HEK293 (cell line): ENCODE measurements at regions not wholly inside any gene's neighbourhood (a gene's known extent, or its start where the extent isn't known, plus 50 kb on each side); places are given as distances from the start of the nearest gene placed in this dataset.

Experiments used
- CTCF ChIA-PET: fragments of 350-600 bp; formaldehyde crosslinking; extraction: SDS; loops from one replicate; lab custom pipeline; 2021; ENCODE audit warnings: antibody characterized with exemption; lab: Yijun Ruan, JAX
- POLR2A ChIA-PET: fragments of 300-600 bp; formaldehyde crosslinking; extraction: SDS; loops from one replicate; lab custom pipeline; 2020; ENCODE audit warnings: antibody characterized with exemption, inconsistent platforms; lab: Yijun Ruan, JAX
- H3K27ac ChIP-seq: fragments of 200-500 bp; sonication (Bioruptor generic); 2 replicates; pipeline ENCODE4 v1.5.1; 2014; ENCODE audit warnings: low read depth, low read length, control low read depth, inconsistent platforms; ENCODE audit errors: extremely low read depth
- H3K36me3 ChIP-seq, 2 experiments: fragments of 200-500 bp in 1 of 2; sonication (Bioruptor generic) in 1 of 2; 1 replicate in 1 of 2; 2 replicates in 1 of 2; pipeline ENCODE4 v1.5.1; 2014 to 2017; ENCODE audit warnings: inconsistent platforms in 2 of 2, low read length in 2 of 2; ENCODE audit not compliant: control insufficient read depth in 2 of 2, insufficient read depth in 1 of 2
- H3K4me1 ChIP-seq: fragments of 200-500 bp; sonication (Bioruptor generic); 2 replicates; pipeline ENCODE4 v1.5.1; 2014; ENCODE audit warnings: mild to moderate bottlenecking, low read length, inconsistent platforms; ENCODE audit not compliant: control insufficient read depth, insufficient read depth
- H3K4me3 ChIP-seq: 2 replicates; pipeline ENCODE4 v1.5.1; 2011; ENCODE audit warnings: low read depth, mild to moderate bottlenecking, control low read depth, low read length, moderate library complexity
- H3K9me3 ChIP-seq: fragments of 200-500 bp; sonication (Bioruptor generic); 2 replicates; pipeline ENCODE4 v1.5.1; 2014; ENCODE audit warnings: low read depth, low read length, inconsistent platforms; ENCODE audit not compliant: control insufficient read depth, insufficient read depth
- ATF2 ChIP-seq: fragments of 450-650 bp; formaldehyde crosslinking; IDR thresholded peaks from 2 replicates; pipeline ENCODE4 v1.5.1; 2016; ENCODE audit warnings: missing biosample characterization, missing genetic modification characterization, low read depth
- GLIS2 ChIP-seq: fragments of 450-650 bp; formaldehyde crosslinking; IDR thresholded peaks from 2 replicates; pipeline ENCODE4 v1.5.1; 2016; ENCODE audit warnings: missing biosample characterization, missing genetic modification characterization
- MEIS1 ChIP-seq: sonication (generic); formaldehyde crosslinking; IDR thresholded peaks from 2 replicates; pipeline ENCODE4 v1.8.1; 2022; ENCODE audit warnings: missing genetic modification reagents, mild to moderate bottlenecking, borderline replicate concordance
- OVOL3 ChIP-seq: fragments of 450-650 bp; formaldehyde crosslinking; IDR thresholded peaks from 2 replicates; pipeline ENCODE4 v1.5.1; 2016; ENCODE audit warnings: missing biosample characterization, missing genetic modification characterization
- SALL2 ChIP-seq: fragments of 450-650 bp; formaldehyde crosslinking; IDR thresholded peaks from 2 replicates; pipeline ENCODE4 v1.5.0; 2017; ENCODE audit warnings: missing biosample characterization, mild to moderate bottlenecking, missing genetic modification characterization, borderline replicate concordance
- ZBTB17 ChIP-seq: fragments of 450-650 bp; formaldehyde crosslinking; IDR thresholded peaks from 2 replicates; pipeline ENCODE4 v1.5.1; 2016; ENCODE audit warnings: missing biosample characterization, missing genetic modification characterization
- ZBTB8A ChIP-seq: fragments of 450-650 bp; formaldehyde crosslinking; IDR thresholded peaks from 2 replicates; pipeline ENCODE4 v1.5.1; 2016; ENCODE audit warnings: missing biosample characterization, missing genetic modification characterization
- ZNF114 ChIP-seq: fragments of 450-650 bp; formaldehyde crosslinking; IDR thresholded peaks from 2 replicates; pipeline ENCODE4 v1.5.0; 2017; ENCODE audit warnings: missing biosample characterization, missing genetic modification characterization
- ZNF2 ChIP-seq: fragments of 450-650 bp; formaldehyde crosslinking; IDR thresholded peaks from 2 replicates; pipeline ENCODE4 v1.5.1; 2016; ENCODE audit warnings: missing biosample characterization, missing genetic modification characterization
- ZNF302 ChIP-seq: fragments of 450-650 bp; formaldehyde crosslinking; IDR thresholded peaks from 2 replicates; pipeline ENCODE4 v1.5.1; 2016; ENCODE audit warnings: missing biosample characterization, missing genetic modification characterization, low read depth
- ZNF501 ChIP-seq: fragments of 450-650 bp; formaldehyde crosslinking; IDR thresholded peaks from 2 replicates; pipeline ENCODE4 v1.5.1; 2016; ENCODE audit warnings: missing biosample characterization, missing genetic modification characterization
- ZNF521 ChIP-seq: fragments of 450-650 bp; formaldehyde crosslinking; IDR thresholded peaks from 2 replicates; pipeline ENCODE4 v1.5.1; 2017; ENCODE audit warnings: missing biosample characterization, mild to moderate bottlenecking, missing genetic modification characterization
- ZNF549 ChIP-seq: fragments of 450-650 bp; IDR thresholded peaks from 2 replicates; pipeline ENCODE4 v1.5.1; 2018; ENCODE audit warnings: missing biosample characterization, missing genetic modification characterization, mild to moderate bottlenecking, inconsistent platforms, moderate library complexity
- ZNF596 ChIP-seq: fragments of 450-650 bp; IDR thresholded peaks from 2 replicates; pipeline ENCODE4 v1.5.0; 2018; ENCODE audit warnings: missing biosample characterization, mild to moderate bottlenecking, missing genetic modification characterization, moderate library complexity
- ZNF600 ChIP-seq: fragments of 450-650 bp; formaldehyde crosslinking; IDR thresholded peaks from 2 replicates; pipeline ENCODE4 v1.5.1; 2016; ENCODE audit warnings: missing biosample characterization, missing genetic modification characterization
- ZNF623 ChIP-seq: fragments of 450-650 bp; formaldehyde crosslinking; IDR thresholded peaks from 2 replicates; pipeline ENCODE4 v1.5.1; 2016; ENCODE audit warnings: missing biosample characterization, missing genetic modification characterization
- ZNF660 ChIP-seq: fragments of 450-650 bp; IDR thresholded peaks from 2 replicates; pipeline ENCODE4 v1.5.1; 2018; ENCODE audit warnings: missing biosample characterization, mild to moderate bottlenecking, missing genetic modification characterization
- ZNF664 ChIP-seq: fragments of 450-650 bp; formaldehyde crosslinking; IDR thresholded peaks from 2 replicates; pipeline ENCODE4 v1.5.1; 2016; ENCODE audit warnings: missing biosample characterization, missing genetic modification characterization
- ZNF747 ChIP-seq: fragments of 450-650 bp; formaldehyde crosslinking; IDR thresholded peaks from 2 replicates; pipeline ENCODE4 v1.5.1; 2016; ENCODE audit warnings: missing biosample characterization, missing genetic modification characterization
- ZNF777 ChIP-seq: fragments of 450-650 bp; formaldehyde crosslinking; IDR thresholded peaks from 2 replicates; pipeline ENCODE4 v1.5.1; 2017; ENCODE audit warnings: missing biosample characterization, missing genetic modification characterization, borderline replicate concordance
- ZNF785 ChIP-seq: fragments of 450-650 bp; formaldehyde crosslinking; IDR thresholded peaks from 2 replicates; pipeline ENCODE4 v1.5.1; 2016; ENCODE audit warnings: missing biosample characterization, missing genetic modification characterization
- ZNF791 ChIP-seq: fragments of 450-650 bp; formaldehyde crosslinking; IDR thresholded peaks from 2 replicates; pipeline ENCODE4 v1.5.1; 2016; ENCODE audit warnings: missing biosample characterization, missing genetic modification characterization
- ZNF843 ChIP-seq: fragments of 450-650 bp; formaldehyde crosslinking; IDR thresholded peaks from 2 replicates; pipeline ENCODE4 v1.5.1; 2016; ENCODE audit warnings: missing biosample characterization, missing genetic modification characterization
- ZXDB ChIP-seq: fragments of 450-650 bp; formaldehyde crosslinking; IDR thresholded peaks from 2 replicates; pipeline ENCODE4 v1.5.1; 2016; ENCODE audit warnings: missing biosample characterization, missing genetic modification characterization
- TF ChIP-seq, protein P1 (sequence below): IDR thresholded peaks from 2 replicates; pipeline ENCODE4 v1.6.1; 2011; ENCODE audit warnings: mild to moderate bottlenecking, low read depth, low read length, borderline replicate concordance
- TF ChIP-seq, protein P2 (sequence below): fragments of 450-650 bp; formaldehyde crosslinking; IDR thresholded peaks from 2 replicates; pipeline ENCODE4 v1.5.1; 2016; ENCODE audit warnings: missing biosample characterization, missing genetic modification characterization
- TF ChIP-seq, protein P3 (sequence below): fragments of 450-650 bp; formaldehyde crosslinking; IDR thresholded peaks from 2 replicates; pipeline ENCODE4 v1.5.1; 2016; ENCODE audit warnings: missing biosample characterization, missing genetic modification characterization

- TF ChIP-seq ZNF777 (tag by site-specific recombination) = no peak
- no peak for TF ChIP-seq ZNF785 (tag by site-specific recombination)
- TF ChIP-seq ZXDB (tag by site-specific recombination) = no peak
- TF ChIP-seq ZNF747 (tag by site-specific recombination) = no peak
These were observed 167.1 kb upstream of the FAM3C start (continued) for GRCh38 chr7:121563177-121563576.

DNA sequence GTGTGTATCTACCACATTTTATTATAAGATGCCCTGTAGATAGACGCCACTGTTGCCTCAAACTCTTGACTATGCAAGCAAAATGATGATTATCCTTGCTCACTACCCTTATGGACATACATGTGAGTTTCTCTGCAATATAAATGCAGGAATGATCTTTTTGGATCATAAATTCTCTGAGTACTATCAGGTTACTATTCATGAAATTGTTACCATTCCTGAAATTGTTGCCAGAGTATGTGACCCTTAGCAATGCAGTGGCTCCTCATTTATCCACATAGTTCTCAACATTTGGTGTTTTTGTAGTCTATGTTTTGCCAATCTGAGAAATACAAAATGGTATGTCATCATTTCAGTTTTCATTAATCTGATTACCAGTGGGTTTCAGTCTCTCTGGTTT is 166.2 kb upstream of the FAM3C start:
- CTCF ChIA-PET = no interaction called here
- Histone ChIP-seq H3K4me1 (no peaks in the 10 kb centered on the region), H3K9me3 (no peaks in the 10 kb centered on the region), H3K4me3 (no peak overlapping the region), H3K27ac (no peak overlapping the region), H3K36me3 (no peaks in the 10 kb centered on the region)
- POLR2A ChIA-PET = no interaction called here
- TF ChIP-seq ZNF114 (tag by site-specific recombination) = no peak
- TF ChIP-seq ZNF747 (tag by site-specific recombination) = no peak
- TF ChIP-seq ZNF521 (tag by site-specific recombination) = no peak
- TF ChIP-seq ZBTB17 (tag by site-specific recombination) = no peak
- no peak for TF ChIP-seq ZNF2 (tag by site-specific recombination)
- no peak for TF ChIP-seq OVOL3 (tag by site-specific recombination)
- TF ChIP-seq ZNF623 (tag by site-specific recombination) = no peak
- TF ChIP-seq ATF2 (tag by site-specific recombination) = no peak

DNA sequence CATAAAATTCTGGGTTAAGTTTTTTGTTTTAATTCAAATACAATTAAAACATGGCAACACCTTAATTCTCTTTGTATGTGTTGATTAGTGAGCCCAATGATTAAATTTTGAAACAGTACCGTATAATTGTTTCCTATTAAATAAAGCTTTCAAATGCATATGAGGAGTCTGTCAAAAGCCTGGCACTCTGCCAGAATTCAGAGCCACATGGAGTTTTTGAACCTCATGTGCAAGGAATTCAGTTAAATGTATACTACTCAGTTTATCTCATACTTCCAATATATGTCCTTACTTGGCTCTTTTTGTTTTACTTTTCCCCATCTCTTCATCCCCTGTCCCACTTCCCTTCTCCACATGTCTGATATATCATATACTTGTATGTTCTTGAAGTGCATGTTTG is 165.6 kb upstream of the FAM3C start:
- no peak for TF ChIP-seq ZBTB8A (tag by site-specific recombination)
- TF ChIP-seq ZNF549 (tag by site-specific recombination) = 0 out of 2 replicates have a peak, but pooled peaks have one; percentile 4
- TF ChIP-seq ZNF664 (tag by site-specific recombination) = no peak
- no peak for TF ChIP-seq MEIS1 (CRISPR knock-in tag)
- H3K9me3 ChIP-seq = no peaks in the 10 kb centered on the region
- ChIA-PET CTCF (interaction anchor here (1.2 kb wide), 1 partner anchor 433 kb away, joined by 6 read pairs; no protein-coding TSS in a partner anchor), POLR2A (no interaction called here)
- H3K36me3 ChIP-seq = no peaks in the 10 kb centered on the region
- no peak overlapping the region for H3K4me3 ChIP-seq
- no peak overlapping the region for H3K27ac ChIP-seq
- no peaks in the 10 kb centered on the region for H3K4me1 ChIP-seq

- H3K4me1 ChIP-seq = no peaks in the 10 kb centered on the region
- no peaks in the 10 kb centered on the region for H3K9me3 ChIP-seq
- no peak overlapping the region for H3K27ac ChIP-seq
- no peaks in the 10 kb centered on the region for H3K36me3 ChIP-seq
- no peak overlapping the region for H3K4me3 ChIP-seq
- CTCF ChIA-PET = interaction anchor here (0.5 to 1.2 kb wide), 3 partner anchors 18 to 434 kb away, joined by 3 to 6 read pairs (median 6); no protein-coding TSS in a partner anchor
- POLR2A ChIA-PET = no interaction called here
- TF ChIP-seq, protein P1, sequence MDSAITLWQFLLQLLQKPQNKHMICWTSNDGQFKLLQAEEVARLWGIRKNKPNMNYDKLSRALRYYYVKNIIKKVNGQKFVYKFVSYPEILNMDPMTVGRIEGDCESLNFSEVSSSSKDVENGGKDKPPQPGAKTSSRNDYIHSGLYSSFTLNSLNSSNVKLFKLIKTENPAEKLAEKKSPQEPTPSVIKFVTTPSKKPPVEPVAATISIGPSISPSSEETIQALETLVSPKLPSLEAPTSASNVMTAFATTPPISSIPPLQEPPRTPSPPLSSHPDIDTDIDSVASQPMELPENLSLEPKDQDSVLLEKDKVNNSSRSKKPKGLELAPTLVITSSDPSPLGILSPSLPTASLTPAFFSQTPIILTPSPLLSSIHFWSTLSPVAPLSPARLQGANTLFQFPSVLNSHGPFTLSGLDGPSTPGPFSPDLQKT = no peak
- TF ChIP-seq ZNF596 (tag by site-specific recombination) = no peak
- no peak for TF ChIP-seq ZNF843 (tag by site-specific recombination)
- TF ChIP-seq, protein P2, sequence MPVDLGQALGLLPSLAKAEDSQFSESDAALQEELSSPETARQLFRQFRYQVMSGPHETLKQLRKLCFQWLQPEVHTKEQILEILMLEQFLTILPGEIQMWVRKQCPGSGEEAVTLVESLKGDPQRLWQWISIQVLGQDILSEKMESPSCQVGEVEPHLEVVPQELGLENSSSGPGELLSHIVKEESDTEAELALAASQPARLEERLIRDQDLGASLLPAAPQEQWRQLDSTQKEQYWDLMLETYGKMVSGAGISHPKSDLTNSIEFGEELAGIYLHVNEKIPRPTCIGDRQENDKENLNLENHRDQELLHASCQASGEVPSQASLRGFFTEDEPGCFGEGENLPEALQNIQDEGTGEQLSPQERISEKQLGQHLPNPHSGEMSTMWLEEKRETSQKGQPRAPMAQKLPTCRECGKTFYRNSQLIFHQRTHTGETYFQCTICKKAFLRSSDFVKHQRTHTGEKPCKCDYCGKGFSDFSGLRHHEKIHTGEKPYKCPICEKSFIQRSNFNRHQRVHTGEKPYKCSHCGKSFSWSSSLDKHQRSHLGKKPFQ (tag by site-specific recombination) = no peak
- TF ChIP-seq ZNF302 (tag by site-specific recombination) = no peak
- TF ChIP-seq ZNF660 = no peak
- no peak for TF ChIP-seq ZNF501
- TF ChIP-seq SALL2 = no peak
- TF ChIP-seq GLIS2 (tag by site-specific recombination) = no peak
- TF ChIP-seq ZNF600 (tag by site-specific recombination) = no peak
- no peak for TF ChIP-seq ZNF791
- TF ChIP-seq, protein P3, sequence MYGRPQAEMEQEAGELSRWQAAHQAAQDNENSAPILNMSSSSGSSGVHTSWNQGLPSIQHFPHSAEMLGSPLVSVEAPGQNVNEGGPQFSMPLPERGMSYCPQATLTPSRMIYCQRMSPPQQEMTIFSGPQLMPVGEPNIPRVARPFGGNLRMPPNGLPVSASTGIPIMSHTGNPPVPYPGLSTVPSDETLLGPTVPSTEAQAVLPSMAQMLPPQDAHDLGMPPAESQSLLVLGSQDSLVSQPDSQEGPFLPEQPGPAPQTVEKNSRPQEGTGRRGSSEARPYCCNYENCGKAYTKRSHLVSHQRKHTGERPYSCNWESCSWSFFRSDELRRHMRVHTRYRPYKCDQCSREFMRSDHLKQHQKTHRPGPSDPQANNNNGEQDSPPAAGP = no peak
These were observed 164.3 kb upstream of the FAM3C start for GRCh38 chr7:121560267-121560990.
